GM23338 (cell line): ENCODE measurements at regions not wholly inside any gene's neighbourhood (a gene's known extent, or its start where the extent isn't known, plus 50 kb on each side); places are given as distances from the start of the nearest gene placed in this dataset.

Source experiments
- ATAC-seq: fragments of 200-7000 bp; cut with Tn5 transposase; 3 replicates; pipeline ENCODE4 v1.9.1; 2020
- DNase-seq: peaks from one replicate; pipeline ENCODE4 v3.0.0-alpha.2; 2015; ENCODE audit warnings: low spot score
- H2AFZ ChIP-seq: fragments of 200-600 bp; sonication (generic); 2 replicates; pipeline ENCODE4 v1.8.0; 2016; ENCODE audit warnings: antibody characterized with exemption, mild to moderate bottlenecking, moderate library complexity
- H3F3A ChIP-seq: fragments of 200-600 bp; sonication (generic); replicated peaks from 2 replicates; pipeline ENCODE4 v1.8.0; 2017; ENCODE audit warnings: antibody characterized with exemption, mixed run types, low read depth
- H3K27ac ChIP-seq: fragments of 200-600 bp; sonication (generic); 2 replicates; pipeline ENCODE4 v1.6.1; 2016; ENCODE audit warnings: low read depth
- H3K27me3 ChIP-seq: fragments of 200-600 bp; sonication (generic); 2 replicates; pipeline ENCODE4 v1.8.0; 2016; ENCODE audit warnings: mild to moderate bottlenecking, mixed run types, moderate library complexity; ENCODE audit not compliant: insufficient read depth
- H3K36me3 ChIP-seq: fragments of 200-600 bp; sonication (generic); 2 replicates; pipeline ENCODE4 v1.8.0; 2016; ENCODE audit warnings: mild to moderate bottlenecking; ENCODE audit not compliant: insufficient read depth
- H3K4me1 ChIP-seq: fragments of 200-600 bp; sonication (generic); 2 replicates; pipeline ENCODE4 v1.8.0; 2016; ENCODE audit warnings: mild to moderate bottlenecking, moderate library complexity; ENCODE audit not compliant: insufficient read depth
- H3K4me2 ChIP-seq: fragments of 200-600 bp; sonication (generic); 2 replicates; pipeline ENCODE4 v1.7.1; 2017; ENCODE audit warnings: mixed run types
- H3K4me3 ChIP-seq: fragments of 200-600 bp; sonication (generic); 2 replicates; pipeline ENCODE4 v1.6.1; 2016; ENCODE audit warnings: mixed run types
- H3K79me2 ChIP-seq: fragments of 200-600 bp; sonication (generic); replicated peaks from 2 replicates; pipeline ENCODE4 v1.8.0; 2017; ENCODE audit warnings: mild to moderate bottlenecking; ENCODE audit not compliant: insufficient read depth
- H3K9me2 ChIP-seq: fragments of 200-600 bp; sonication (generic); 2 replicates; pipeline ENCODE4 v1.8.0; 2017; ENCODE audit not compliant: insufficient read depth
- H4K20me1 ChIP-seq: fragments of 200-600 bp; sonication (generic); replicated peaks from 2 replicates; pipeline ENCODE4 v1.8.0; 2017; ENCODE audit warnings: mild to moderate bottlenecking; ENCODE audit not compliant: insufficient read depth
- H3K27ac Mint-ChIP-seq: 2 replicates; pipeline ENCODE4 v1.8.0; 2020; ENCODE audit warnings: inconsistent platforms, mild to moderate bottlenecking, moderate library complexity, mixed read lengths
- H3K27me3 Mint-ChIP-seq: 3 replicates; pipeline ENCODE4 v1.8.0; 2022; ENCODE audit warnings: low read depth, mild to moderate bottlenecking, moderate library complexity, mixed read lengths, inconsistent platforms; ENCODE audit not compliant: insufficient read depth, poor library complexity
- H3K36me3 Mint-ChIP-seq: 3 replicates; pipeline ENCODE4 v1.8.0; 2021; ENCODE audit warnings: low read depth, mild to moderate bottlenecking, inconsistent platforms, moderate library complexity, mixed read lengths
- H3K4me1 Mint-ChIP-seq: 3 replicates; pipeline ENCODE4 v1.8.0; 2020; ENCODE audit warnings: mild to moderate bottlenecking, inconsistent platforms, mixed read lengths
- H3K4me3 Mint-ChIP-seq: 3 replicates; pipeline ENCODE4 v1.8.0; 2021; ENCODE audit warnings: moderate library complexity, mild to moderate bottlenecking, inconsistent platforms, mixed read lengths
- H3K9me3 Mint-ChIP-seq: 3 replicates; pipeline ENCODE4 v1.8.0; 2020; ENCODE audit warnings: moderate library complexity, mild to moderate bottlenecking, inconsistent platforms, mixed read lengths
- EZH2phosphoT487 ChIP-seq: fragments of 200-600 bp; sonication (generic); IDR thresholded peaks from one replicate; pipeline ENCODE4 v1.8.1; 2018; ENCODE audit warnings: antibody characterized with exemption; ENCODE audit not compliant: unreplicated experiment
- JUNB ChIP-seq: IDR thresholded peaks from one replicate; pipeline ENCODE4 v1.6.1; 2016; ENCODE audit warnings: antibody characterized with exemption; ENCODE audit not compliant: unreplicated experiment
- POLR2AphosphoS5 ChIP-seq: IDR thresholded peaks from 2 replicates; pipeline ENCODE4 v1.6.1; 2016; ENCODE audit warnings: antibody characterized with exemption, low read depth
- STAT1 ChIP-seq: IDR thresholded peaks from one replicate; pipeline ENCODE4 v1.6.1; 2016; ENCODE audit warnings: antibody characterized with exemption; ENCODE audit not compliant: unreplicated experiment
- ZNF114 ChIP-seq: fragments of 250-450 bp; sonication (Bioruptor Pico); IDR thresholded peaks from 2 replicates; pipeline ENCODE4 v1.5.0; 2020; ENCODE audit warnings: mild to moderate bottlenecking, moderate library complexity
- ZNF331 ChIP-seq: fragments of 250-450 bp; sonication (Bioruptor Pico); IDR thresholded peaks from 2 replicates; pipeline ENCODE4 v1.5.0; 2020; ENCODE audit warnings: low read depth, mild to moderate bottlenecking, moderate library complexity
- TF ChIP-seq, protein P1 (sequence below): fragments of 250-450 bp; sonication (Bioruptor Pico); IDR thresholded peaks from 2 replicates; pipeline ENCODE4 v1.5.0; 2020; ENCODE audit warnings: mild to moderate bottlenecking, moderate library complexity
- TF ChIP-seq, protein P2 (sequence below): IDR thresholded peaks from 2 replicates; pipeline ENCODE4 v1.6.1; 2016; ENCODE audit warnings: antibody characterized with exemption
- TF ChIP-seq, protein P3 (sequence below): IDR thresholded peaks from one replicate; pipeline ENCODE4 v1.6.1; 2018; ENCODE audit warnings: antibody characterized with exemption; ENCODE audit not compliant: unreplicated experiment
- TF ChIP-seq, protein P4 (sequence below), 2 experiments: fragments of 200-600 bp in 1 of 2; sonication (generic) in 1 of 2; conservative IDR thresholded peaks; 2 replicates each; pipeline versions ENCODE4 v1.5.1 to v1.6.1; 2016 to 2017; ENCODE audit warnings: antibody characterized with exemption in 2 of 2, low read depth in 2 of 2, mild to moderate bottlenecking in 2 of 2, moderate library complexity in 1 of 2

DNA sequence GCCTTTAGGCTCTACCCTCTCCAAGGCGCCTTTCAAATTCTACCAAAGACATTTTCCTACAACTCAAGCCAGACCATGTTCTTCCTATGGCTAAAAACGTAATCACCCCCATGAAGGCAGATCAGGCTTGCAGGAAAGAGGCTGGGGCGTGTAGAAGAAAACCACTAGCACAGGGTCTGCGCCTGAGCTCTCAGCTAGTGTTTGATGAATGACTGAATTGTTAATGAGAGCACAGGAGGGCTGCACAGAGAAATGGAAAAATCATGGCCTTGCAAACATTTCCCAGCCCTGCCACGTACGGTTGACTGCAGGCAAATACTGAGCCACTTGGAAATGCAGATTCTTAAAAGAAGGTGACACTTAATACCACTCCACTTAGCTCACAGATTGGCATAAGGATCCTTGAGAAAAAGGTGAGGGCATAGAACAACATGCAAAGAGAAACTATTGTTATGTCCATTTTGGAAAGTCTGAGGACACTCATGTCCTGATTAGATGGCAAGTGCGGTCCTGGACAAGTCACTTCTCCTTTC lies 148.6 kb downstream of the NXPE2 start (continued):
- TF ChIP-seq, protein P1, sequence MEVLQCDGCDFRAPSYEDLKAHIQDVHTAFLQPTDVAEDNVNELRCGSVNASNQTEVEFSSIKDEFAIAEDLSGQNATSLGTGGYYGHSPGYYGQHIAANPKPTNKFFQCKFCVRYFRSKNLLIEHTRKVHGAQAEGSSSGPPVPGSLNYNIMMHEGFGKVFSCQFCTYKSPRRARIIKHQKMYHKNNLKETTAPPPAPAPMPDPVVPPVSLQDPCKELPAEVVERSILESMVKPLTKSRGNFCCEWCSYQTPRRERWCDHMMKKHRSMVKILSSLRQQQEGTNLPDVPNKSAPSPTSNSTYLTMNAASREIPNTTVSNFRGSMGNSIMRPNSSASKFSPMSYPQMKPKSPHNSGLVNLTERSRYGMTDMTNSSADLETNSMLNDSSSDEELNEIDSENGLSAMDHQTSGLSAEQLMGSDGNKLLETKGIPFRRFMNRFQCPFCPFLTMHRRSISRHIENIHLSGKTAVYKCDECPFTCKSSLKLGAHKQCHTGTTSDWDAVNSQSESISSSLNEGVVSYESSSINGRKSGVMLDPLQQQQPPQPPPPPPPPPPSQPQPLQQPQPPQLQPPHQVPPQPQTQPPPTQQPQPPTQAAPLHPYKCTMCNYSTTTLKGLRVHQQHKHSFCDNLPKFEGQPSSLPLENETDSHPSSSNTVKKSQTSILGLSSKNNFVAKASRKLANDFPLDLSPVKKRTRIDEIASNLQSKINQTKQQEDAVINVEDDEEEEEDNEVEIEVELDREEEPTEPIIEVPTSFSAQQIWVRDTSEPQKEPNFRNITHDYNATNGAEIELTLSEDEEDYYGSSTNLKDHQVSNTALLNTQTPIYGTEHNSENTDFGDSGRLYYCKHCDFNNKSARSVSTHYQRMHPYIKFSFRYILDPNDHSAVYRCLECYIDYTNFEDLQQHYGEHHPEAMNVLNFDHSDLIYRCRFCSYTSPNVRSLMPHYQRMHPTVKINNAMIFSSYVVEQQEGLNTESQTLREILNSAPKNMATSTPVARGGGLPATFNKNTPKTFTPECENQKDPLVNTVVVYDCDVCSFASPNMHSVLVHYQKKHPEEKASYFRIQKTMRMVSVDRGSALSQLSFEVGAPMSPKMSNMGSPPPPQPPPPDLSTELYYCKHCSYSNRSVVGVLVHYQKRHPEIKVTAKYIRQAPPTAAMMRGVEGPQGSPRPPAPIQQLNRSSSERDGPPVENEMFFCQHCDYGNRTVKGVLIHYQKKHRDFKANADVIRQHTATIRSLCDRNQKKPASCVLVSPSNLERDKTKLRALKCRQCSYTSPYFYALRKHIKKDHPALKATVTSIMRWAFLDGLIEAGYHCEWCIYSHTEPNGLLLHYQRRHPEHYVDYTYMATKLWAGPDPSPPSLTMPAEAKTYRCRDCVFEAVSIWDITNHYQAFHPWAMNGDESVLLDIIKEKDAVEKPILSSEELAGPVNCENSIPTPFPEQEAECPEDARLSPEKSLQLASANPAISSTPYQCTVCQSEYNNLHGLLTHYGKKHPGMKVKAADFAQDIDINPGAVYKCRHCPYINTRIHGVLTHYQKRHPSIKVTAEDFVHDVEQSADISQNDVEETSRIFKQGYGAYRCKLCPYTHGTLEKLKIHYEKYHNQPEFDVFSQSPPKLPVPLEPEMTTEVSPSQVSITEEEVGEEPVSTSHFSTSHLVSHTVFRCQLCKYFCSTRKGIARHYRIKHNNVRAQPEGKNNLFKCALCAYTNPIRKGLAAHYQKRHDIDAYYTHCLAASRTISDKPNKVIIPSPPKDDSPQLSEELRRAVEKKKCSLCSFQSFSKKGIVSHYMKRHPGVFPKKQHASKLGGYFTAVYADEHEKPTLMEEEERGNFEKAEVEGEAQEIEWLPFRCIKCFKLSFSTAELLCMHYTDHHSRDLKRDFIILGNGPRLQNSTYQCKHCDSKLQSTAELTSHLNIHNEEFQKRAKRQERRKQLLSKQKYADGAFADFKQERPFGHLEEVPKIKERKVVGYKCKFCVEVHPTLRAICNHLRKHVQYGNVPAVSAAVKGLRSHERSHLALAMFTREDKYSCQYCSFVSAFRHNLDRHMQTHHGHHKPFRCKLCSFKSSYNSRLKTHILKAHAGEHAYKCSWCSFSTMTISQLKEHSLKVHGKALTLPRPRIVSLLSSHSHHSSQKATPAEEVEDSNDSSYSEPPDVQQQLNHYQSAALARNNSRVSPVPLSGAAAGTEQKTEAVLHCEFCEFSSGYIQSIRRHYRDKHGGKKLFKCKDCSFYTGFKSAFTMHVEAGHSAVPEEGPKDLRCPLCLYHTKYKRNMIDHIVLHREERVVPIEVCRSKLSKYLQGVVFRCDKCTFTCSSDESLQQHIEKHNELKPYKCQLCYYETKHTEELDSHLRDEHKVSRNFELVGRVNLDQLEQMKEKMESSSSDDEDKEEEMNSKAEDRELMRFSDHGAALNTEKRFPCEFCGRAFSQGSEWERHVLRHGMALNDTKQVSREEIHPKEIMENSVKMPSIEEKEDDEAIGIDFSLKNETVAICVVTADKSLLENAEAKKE (CRISPR knock-in tag), result no peak
- TF ChIP-seq, protein P2, sequence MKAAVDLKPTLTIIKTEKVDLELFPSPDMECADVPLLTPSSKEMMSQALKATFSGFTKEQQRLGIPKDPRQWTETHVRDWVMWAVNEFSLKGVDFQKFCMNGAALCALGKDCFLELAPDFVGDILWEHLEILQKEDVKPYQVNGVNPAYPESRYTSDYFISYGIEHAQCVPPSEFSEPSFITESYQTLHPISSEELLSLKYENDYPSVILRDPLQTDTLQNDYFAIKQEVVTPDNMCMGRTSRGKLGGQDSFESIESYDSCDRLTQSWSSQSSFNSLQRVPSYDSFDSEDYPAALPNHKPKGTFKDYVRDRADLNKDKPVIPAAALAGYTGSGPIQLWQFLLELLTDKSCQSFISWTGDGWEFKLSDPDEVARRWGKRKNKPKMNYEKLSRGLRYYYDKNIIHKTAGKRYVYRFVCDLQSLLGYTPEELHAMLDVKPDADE, result no peak

DNA sequence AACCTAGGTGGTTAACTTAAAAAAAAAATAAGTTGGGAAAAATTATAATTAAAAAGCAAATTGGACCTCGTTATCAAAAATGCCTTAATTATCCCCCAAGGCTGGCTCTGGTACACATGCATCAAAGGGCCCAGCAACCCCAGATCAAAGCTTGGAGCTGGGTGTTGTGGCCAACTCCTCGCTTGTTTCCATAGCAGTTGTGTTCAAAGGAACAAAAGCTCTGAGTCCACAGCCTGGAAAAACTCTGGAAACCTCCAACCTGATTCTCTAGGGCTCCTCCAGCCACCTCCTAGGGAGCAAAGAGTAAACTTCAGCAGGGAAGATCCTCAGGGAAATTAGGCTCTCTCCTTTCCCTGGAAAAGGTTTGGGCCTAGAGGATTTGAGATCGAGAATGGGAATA lies 149.4 kb downstream of the NXPE2 start:
- Mint-ChIP-seq H3K4me3 (no peak overlapping the region), H3K36me3 (peaks cover 8% of the 10 kb centered on the region; the same call in 2 of the 3 replicates)
- no peak for ATAC-seq
- TF ChIP-seq ZNF114 (CRISPR knock-in tag) (no peak), POLR2AphosphoS5 (no peak), ZNF331 (CRISPR knock-in tag) (no peak), EZH2phosphoT487 (no peak), JUNB (no peak), STAT1 (no peak)
- TF ChIP-seq, protein P3, sequence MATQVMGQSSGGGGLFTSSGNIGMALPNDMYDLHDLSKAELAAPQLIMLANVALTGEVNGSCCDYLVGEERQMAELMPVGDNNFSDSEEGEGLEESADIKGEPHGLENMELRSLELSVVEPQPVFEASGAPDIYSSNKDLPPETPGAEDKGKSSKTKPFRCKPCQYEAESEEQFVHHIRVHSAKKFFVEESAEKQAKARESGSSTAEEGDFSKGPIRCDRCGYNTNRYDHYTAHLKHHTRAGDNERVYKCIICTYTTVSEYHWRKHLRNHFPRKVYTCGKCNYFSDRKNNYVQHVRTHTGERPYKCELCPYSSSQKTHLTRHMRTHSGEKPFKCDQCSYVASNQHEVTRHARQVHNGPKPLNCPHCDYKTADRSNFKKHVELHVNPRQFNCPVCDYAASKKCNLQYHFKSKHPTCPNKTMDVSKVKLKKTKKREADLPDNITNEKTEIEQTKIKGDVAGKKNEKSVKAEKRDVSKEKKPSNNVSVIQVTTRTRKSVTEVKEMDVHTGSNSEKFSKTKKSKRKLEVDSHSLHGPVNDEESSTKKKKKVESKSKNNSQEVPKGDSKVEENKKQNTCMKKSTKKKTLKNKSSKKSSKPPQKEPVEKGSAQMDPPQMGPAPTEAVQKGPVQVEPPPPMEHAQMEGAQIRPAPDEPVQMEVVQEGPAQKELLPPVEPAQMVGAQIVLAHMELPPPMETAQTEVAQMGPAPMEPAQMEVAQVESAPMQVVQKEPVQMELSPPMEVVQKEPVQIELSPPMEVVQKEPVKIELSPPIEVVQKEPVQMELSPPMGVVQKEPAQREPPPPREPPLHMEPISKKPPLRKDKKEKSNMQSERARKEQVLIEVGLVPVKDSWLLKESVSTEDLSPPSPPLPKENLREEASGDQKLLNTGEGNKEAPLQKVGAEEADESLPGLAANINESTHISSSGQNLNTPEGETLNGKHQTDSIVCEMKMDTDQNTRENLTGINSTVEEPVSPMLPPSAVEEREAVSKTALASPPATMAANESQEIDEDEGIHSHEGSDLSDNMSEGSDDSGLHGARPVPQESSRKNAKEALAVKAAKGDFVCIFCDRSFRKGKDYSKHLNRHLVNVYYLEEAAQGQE, result no peak
- TF ChIP-seq, protein P4, sequence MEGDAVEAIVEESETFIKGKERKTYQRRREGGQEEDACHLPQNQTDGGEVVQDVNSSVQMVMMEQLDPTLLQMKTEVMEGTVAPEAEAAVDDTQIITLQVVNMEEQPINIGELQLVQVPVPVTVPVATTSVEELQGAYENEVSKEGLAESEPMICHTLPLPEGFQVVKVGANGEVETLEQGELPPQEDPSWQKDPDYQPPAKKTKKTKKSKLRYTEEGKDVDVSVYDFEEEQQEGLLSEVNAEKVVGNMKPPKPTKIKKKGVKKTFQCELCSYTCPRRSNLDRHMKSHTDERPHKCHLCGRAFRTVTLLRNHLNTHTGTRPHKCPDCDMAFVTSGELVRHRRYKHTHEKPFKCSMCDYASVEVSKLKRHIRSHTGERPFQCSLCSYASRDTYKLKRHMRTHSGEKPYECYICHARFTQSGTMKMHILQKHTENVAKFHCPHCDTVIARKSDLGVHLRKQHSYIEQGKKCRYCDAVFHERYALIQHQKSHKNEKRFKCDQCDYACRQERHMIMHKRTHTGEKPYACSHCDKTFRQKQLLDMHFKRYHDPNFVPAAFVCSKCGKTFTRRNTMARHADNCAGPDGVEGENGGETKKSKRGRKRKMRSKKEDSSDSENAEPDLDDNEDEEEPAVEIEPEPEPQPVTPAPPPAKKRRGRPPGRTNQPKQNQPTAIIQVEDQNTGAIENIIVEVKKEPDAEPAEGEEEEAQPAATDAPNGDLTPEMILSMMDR (conservative IDR thresholded peaks at IDR 0.05; ENCODE audit: low read depth in 2 of 2), result no peak

More for the DNA sequence above, 149.4 kb downstream of the NXPE2 start:
- Histone ChIP-seq H3K36me3 (no peaks in the 10 kb centered on the region), H2AFZ (no peak overlapping the region), H3K4me1 (peaks cover 14% of the 10 kb centered on the region), H3K9me2 (0 out of 2 replicates have a peak, but pooled peaks cover 4% of the 10 kb centered on the region), H4K20me1 (no peaks in the 10 kb centered on the region), H3K27ac (no peak overlapping the region), H3K4me2 (no peak overlapping the region), H3K79me2 (no peaks in the 10 kb centered on the region), H3F3A (no peaks in the 10 kb centered on the region), H3K27me3 (no peaks in the 10 kb centered on the region), H3K4me3 (no peak overlapping the region)
- H3K4me1 Mint-ChIP-seq, result peaks cover 7% of the 10 kb centered on the region
- DNase-seq, result no peak
- H3K27ac Mint-ChIP-seq, result no peak overlapping the region
- peaks cover 5% of the 10 kb centered on the region for H3K27me3 Mint-ChIP-seq
- H3K9me3 Mint-ChIP-seq, result peaks cover 7% of the 10 kb centered on the region; the same call in 1 of the 3 replicates
